Skeletal muscle tissue (tissue), 3 donors: ENCODE measurements at regions not wholly inside any gene's neighbourhood (a gene's known extent, or its start where the extent isn't known, plus 50 kb on each side); places are given as distances from the start of the nearest gene placed in this dataset.
"Not testable (repeated sequence)": the region's sequence is repeated elsewhere in the genome, so short reads cannot be mapped to it uniquely, and the experiment has no call there.

Source experiments
- H3K27ac ChIP-seq: one replicate; pipeline ENCODE4 v1.7.0; 2013; ENCODE audit warnings: mild to moderate bottlenecking, low read depth, low read length, inconsistent platforms
- H3K27me3 ChIP-seq, 3 donors: one replicate each; pipeline ENCODE4 v1.7.0; 2013; ENCODE audit warnings: low read length in 3 of 3; ENCODE audit not compliant: control insufficient read depth in 3 of 3, insufficient read depth in 3 of 3
- H3K36me3 ChIP-seq, 3 donors: one replicate each; pipeline ENCODE4 v1.7.0; 2013; ENCODE audit warnings: low read length in 3 of 3; ENCODE audit not compliant: control insufficient read depth in 3 of 3, insufficient read depth in 3 of 3
- H3K4me1 ChIP-seq, 3 donors: one replicate each; pipeline ENCODE4 v1.7.0; 2013; ENCODE audit warnings: low read length in 3 of 3, mild to moderate bottlenecking in 3 of 3; ENCODE audit not compliant: control insufficient read depth in 3 of 3, insufficient read depth in 3 of 3
- H3K4me3 ChIP-seq, 3 donors: one replicate each; pipeline ENCODE4 v1.7.0; 2013; ENCODE audit warnings: low read length in 3 of 3
- H3K9ac ChIP-seq, 3 donors: one replicate each; pipeline ENCODE4 v1.7.0; 2013; ENCODE audit warnings: low read length in 3 of 3, mild to moderate bottlenecking in 3 of 3, moderate library complexity in 2 of 3, low read depth in 1 of 3
- H3K9me3 ChIP-seq, 3 donors: one replicate each; pipeline ENCODE4 v1.7.0; 2013; ENCODE audit warnings: low read length in 3 of 3; ENCODE audit not compliant: control insufficient read depth in 3 of 3
- donor health status: Osteomylitis.

DNA sequence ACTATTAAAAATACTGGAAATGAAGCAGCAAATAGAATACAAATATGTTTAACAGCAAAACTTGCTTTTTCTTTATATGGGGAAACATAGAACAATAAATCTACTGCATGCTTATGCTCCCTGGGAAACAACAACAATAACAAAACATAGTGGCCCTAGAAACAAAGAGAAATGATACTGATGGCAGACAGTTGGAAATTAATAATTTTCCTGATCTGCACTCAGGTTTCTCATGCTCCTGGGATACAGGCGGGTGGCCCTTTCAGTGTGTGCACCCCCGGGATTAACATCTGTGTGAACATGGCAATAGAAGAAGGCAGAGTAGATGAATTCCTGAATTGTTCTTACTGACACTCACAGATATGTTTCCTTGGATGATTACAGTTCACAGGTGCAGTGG lies 209.2 kb upstream of the TBX18 start:
- Histone ChIP-seq H3K9ac (no peak overlapping the region), H3K27ac (no peak overlapping the region), H3K36me3 (no peaks in the 10 kb centered on the region), H3K9me3 (no peaks in the 10 kb centered on the region), H3K4me3 (no peak overlapping the region), H3K4me1 (no peaks in the 10 kb centered on the region), H3K27me3 (no peaks in the 10 kb centered on the region)

DNA sequence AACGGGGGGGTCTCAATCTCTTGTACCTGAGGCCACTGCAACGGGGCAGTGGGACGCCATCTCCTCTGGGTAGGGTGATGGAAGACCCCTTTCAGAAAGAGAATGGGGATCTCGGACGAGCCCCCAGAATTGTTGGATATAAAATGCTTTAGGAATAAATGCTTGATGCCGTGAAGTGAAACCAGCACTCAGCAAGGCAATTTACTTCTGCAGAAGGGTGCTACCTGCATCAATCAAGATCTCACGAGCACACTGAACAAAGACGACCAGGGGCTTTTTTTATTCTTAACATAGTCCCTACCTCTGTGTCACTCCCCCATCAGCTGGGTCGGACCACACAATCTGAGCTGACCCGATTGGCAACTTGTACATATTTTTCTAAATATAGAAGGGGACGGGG lies 203.6 kb upstream of the TBX18 start:
- Histone ChIP-seq H3K9me3 (peaks cover 0 to 2% (median 0%) of the 10 kb centered on the region in 3 donors), H3K4me1 (no peaks in the 10 kb centered on the region), H3K36me3 (no peaks in the 10 kb centered on the region), H3K4me3 (no peak overlapping the region), H3K27me3 (no peaks in the 10 kb centered on the region), H3K27ac (no peak overlapping the region), H3K9ac (no peak overlapping the region)

DNA sequence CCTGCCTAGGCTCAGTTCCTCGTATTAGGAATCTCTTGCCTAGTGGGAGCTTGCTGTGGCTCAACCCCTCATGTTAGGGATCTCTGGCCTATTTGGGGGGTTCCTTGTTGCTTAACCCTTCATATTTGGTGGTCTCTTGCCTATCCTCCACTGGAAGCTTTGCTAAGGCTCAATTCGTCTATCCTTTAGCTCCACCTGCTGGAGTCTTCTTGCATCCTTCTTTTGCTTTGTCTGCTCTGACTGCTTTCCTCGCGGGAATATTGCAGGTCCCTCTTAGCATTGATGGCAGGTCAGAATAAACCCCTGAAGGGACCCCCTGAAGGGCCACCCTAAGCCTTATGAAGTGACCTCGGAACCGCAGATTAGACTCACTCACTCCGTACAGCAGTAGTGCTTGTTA lies 203.0 kb upstream of the TBX18 start:
- H3K36me3 ChIP-seq: no peaks in the 10 kb centered on the region
- H3K9ac ChIP-seq: no peak overlapping the region
- no peaks in the 10 kb centered on the region for H3K27me3 ChIP-seq
- peaks cover 0 to 2% (median 0%) of the 10 kb centered on the region in 3 donors for H3K9me3 ChIP-seq
- no peak overlapping the region for H3K27ac ChIP-seq
- H3K4me1 ChIP-seq: no peaks in the 10 kb centered on the region
- no peak overlapping the region for H3K4me3 ChIP-seq

GRCh38 chr6:84953111-84953755 lies 188.8 kb upstream of the TBX18 start:
- no peaks in the 10 kb centered on the region for H3K36me3 ChIP-seq
- no peak overlapping the region for H3K4me3 ChIP-seq
- H3K27me3 ChIP-seq: no peaks in the 10 kb centered on the region
- H3K4me1 ChIP-seq: no peaks in the 10 kb centered on the region
- no peak overlapping the region for H3K27ac ChIP-seq
- H3K9me3 ChIP-seq: peaks cover 0 to 3% (median 0%) of the 10 kb centered on the region in 3 donors
- no peak overlapping the region for H3K9ac ChIP-seq

DNA sequence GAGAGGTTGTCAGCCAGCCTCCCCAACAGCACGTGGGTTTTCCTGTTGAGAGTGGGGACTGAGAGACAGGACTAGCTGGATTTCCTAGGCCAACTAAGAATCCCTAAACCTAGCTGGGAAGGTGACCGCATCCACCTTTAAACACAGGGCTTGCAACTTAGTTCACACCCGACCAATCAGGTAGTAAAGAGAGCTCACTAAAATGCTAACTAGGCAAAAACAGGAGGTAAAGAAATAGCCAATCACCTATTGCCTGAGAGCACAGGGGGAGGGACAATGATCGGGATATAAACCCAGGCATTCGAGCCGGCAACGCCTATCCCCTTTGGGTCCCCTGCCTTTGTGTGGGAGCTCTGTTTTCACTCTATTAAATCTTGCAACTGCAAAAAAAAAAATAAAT lies 180.5 kb upstream of the TBX18 start:
- H3K27ac ChIP-seq, H3K4me3 ChIP-seq, H3K36me3 ChIP-seq, H3K9me3 ChIP-seq, H3K9ac ChIP-seq, H3K27me3 ChIP-seq, H3K4me1 ChIP-seq: not testable (repeated sequence)

DNA sequence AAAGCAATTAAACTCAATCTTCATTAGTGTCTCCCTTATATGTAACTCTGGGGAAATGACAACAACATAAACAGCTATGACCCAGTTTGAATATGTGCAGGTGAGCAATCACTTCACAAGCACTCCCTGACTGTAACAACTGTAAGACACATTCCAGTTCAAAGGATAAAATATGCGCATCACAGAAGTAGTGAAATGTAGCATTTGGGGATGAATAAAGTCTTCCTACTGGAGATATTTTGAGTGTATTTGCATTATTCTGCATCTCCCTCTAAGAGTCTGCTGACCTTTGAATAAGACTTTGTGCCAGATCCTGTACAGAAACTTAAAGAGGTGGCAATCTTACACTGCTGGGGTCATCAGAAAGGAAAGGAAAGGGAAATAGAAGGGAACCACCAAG lies 179.5 kb upstream of the TBX18 start:
- H3K9ac ChIP-seq: no peak overlapping the region
- no peaks in the 10 kb centered on the region for H3K27me3 ChIP-seq
- no peaks in the 10 kb centered on the region for H3K36me3 ChIP-seq
- no peak overlapping the region for H3K4me3 ChIP-seq
- H3K9me3 ChIP-seq: peaks cover 0 to 4% (median 0%) of the 10 kb centered on the region in 3 donors
- H3K27ac ChIP-seq: no peak overlapping the region
- H3K4me1 ChIP-seq: no peaks in the 10 kb centered on the region

DNA sequence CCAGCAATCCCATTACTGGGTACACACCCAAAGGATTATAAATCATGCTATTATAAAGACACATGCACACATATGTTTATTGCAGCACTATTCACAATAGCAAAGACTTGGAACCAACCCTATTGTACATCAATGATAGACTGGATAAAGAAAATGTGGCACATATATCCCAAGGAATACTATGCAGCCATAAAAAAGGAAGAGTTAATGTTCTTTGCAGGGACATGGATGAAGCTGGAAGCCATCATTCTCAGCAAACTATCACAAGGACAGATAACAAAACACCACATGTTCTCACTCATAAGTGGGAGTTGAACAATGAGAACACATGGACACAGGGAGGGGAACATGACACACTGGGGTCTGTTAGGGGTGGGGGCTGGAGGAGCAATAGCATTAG lies 177.2 kb upstream of the TBX18 start:
- not testable (repeated sequence) for H3K27ac ChIP-seq, H3K9me3 ChIP-seq, H3K9ac ChIP-seq, H3K4me1 ChIP-seq, H3K4me3 ChIP-seq, H3K36me3 ChIP-seq, H3K27me3 ChIP-seq

- Histone ChIP-seq H3K27me3 (no peaks in the 10 kb centered on the region), H3K4me1 (no peaks in the 10 kb centered on the region), H3K9ac (no peak overlapping the region), H3K4me3 (no peak overlapping the region), H3K36me3 (no peaks in the 10 kb centered on the region), H3K9me3 (no peaks in the 10 kb centered on the region), H3K27ac (no peak overlapping the region)
Measured at GRCh38 chr6:84929212-84929611, 164.8 kb upstream of the TBX18 start.

GRCh38 chr6:84927551-84927950 lies 163.2 kb upstream of the TBX18 start:
- Histone ChIP-seq H3K36me3 (no peaks in the 10 kb centered on the region), H3K4me1 (no peaks in the 10 kb centered on the region), H3K9me3 (no peaks in the 10 kb centered on the region), H3K4me3 (no peak overlapping the region), H3K27me3 (no peaks in the 10 kb centered on the region), H3K9ac (no peak overlapping the region), H3K27ac (no peak overlapping the region)

- no peaks in the 10 kb centered on the region for H3K9me3 ChIP-seq
- H3K27ac ChIP-seq: no peak overlapping the region
- no peak overlapping the region for H3K9ac ChIP-seq
Measured at GRCh38 chr6:84926189-84927155, 162.1 kb upstream of the TBX18 start.

More at GRCh38 chr6:84926189-84927155, 162.1 kb upstream of the TBX18 start:
- H3K27me3 ChIP-seq: no peaks in the 10 kb centered on the region
- no peaks in the 10 kb centered on the region for H3K4me1 ChIP-seq
- H3K4me3 ChIP-seq: no peak overlapping the region
- no peaks in the 10 kb centered on the region for H3K36me3 ChIP-seq
